ENCODE measurements at regions not wholly inside any gene's neighbourhood (a gene's known extent, or its start where the extent isn't known, plus 50 kb on each side); places are given as distances from the start of the nearest gene placed in this dataset.

GRCh38 chr2:194564422-194564821, 1092.6 kb upstream of the SLC39A10 start:
- no peaks in the 10 kb centered on the region for H3K9me3 ChIP-seq (ENCODE audit: insufficient read depth, low read length)
- no peak overlapping the region for H3K9ac ChIP-seq (ENCODE audit: low read length)
- no peaks in the 10 kb centered on the region for H4K20me1 ChIP-seq (ENCODE audit: insufficient read depth, low read length)
- H3K4me1 ChIP-seq (ENCODE audit: low read length): peaks cover 12% of the 10 kb centered on the region
- H3K79me2 ChIP-seq (ENCODE audit: low read length): no peaks in the 10 kb centered on the region
- H3K36me3 ChIP-seq (replicated peaks; ENCODE audit: low read depth, low read length): no peaks in the 10 kb centered on the region
- H2AFZ ChIP-seq (ENCODE audit: low read depth, low read length): no peak overlapping the region
- no peak for TF ChIP-seq EZH2phosphoT487 (IDR thresholded peaks at IDR 0.05; ENCODE audit: low read depth)
- no peak overlapping the region for H3K4me3 ChIP-seq (ENCODE audit: low read length)
- no peak overlapping the region for H3K4me2 ChIP-seq (ENCODE audit: low read length)
- H3K27me3 ChIP-seq (ENCODE audit: low read depth, low read length): no peaks in the 10 kb centered on the region
- H3K27ac ChIP-seq (ENCODE audit: low read length): no peak overlapping the region

DNA sequence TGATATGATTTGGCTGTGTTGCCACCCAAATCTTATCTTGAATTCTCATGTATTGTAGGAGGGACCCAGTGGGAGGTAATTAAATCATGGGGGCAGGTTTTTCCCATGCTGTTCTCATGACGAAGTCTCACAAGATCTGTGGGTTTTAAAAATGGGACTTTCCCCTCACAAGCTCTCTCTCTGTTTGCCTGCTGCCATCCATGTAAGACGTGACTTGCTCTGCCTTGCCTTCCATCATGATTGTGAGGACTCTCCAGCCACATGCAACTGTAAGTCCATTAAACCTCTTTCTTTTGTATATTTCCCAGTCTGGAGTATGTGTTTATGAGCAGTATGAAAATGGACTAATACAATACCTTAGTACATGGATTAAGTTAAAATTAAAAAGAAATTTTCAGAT, 1094.7 kb upstream of the SLC39A10 start:
- no peaks in the 10 kb centered on the region for H3K9me3 ChIP-seq (ENCODE audit: insufficient read depth, low read length)
- no peak overlapping the region for H3K27ac ChIP-seq (ENCODE audit: low read length)
- H3K4me1 ChIP-seq (ENCODE audit: low read length): peaks cover 7% of the 10 kb centered on the region
- H3K4me3 ChIP-seq (ENCODE audit: low read length): no peak overlapping the region
- no peaks in the 10 kb centered on the region for H4K20me1 ChIP-seq (ENCODE audit: insufficient read depth, low read length)
- H3K79me2 ChIP-seq (ENCODE audit: low read length): no peaks in the 10 kb centered on the region
- no peaks in the 10 kb centered on the region for H3K27me3 ChIP-seq (ENCODE audit: low read depth, low read length)
- H2AFZ ChIP-seq (ENCODE audit: low read depth, low read length): no peak overlapping the region
- no peaks in the 10 kb centered on the region for H3K36me3 ChIP-seq (replicated peaks; ENCODE audit: low read depth, low read length)
- no peak for TF ChIP-seq EZH2phosphoT487 (IDR thresholded peaks at IDR 0.05; ENCODE audit: low read depth)
- TF ChIP-seq, protein P1, sequence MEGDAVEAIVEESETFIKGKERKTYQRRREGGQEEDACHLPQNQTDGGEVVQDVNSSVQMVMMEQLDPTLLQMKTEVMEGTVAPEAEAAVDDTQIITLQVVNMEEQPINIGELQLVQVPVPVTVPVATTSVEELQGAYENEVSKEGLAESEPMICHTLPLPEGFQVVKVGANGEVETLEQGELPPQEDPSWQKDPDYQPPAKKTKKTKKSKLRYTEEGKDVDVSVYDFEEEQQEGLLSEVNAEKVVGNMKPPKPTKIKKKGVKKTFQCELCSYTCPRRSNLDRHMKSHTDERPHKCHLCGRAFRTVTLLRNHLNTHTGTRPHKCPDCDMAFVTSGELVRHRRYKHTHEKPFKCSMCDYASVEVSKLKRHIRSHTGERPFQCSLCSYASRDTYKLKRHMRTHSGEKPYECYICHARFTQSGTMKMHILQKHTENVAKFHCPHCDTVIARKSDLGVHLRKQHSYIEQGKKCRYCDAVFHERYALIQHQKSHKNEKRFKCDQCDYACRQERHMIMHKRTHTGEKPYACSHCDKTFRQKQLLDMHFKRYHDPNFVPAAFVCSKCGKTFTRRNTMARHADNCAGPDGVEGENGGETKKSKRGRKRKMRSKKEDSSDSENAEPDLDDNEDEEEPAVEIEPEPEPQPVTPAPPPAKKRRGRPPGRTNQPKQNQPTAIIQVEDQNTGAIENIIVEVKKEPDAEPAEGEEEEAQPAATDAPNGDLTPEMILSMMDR (IDR thresholded peaks at IDR 0.05; ENCODE audit: low read depth, low read length): no peak
- no peak overlapping the region for H3K4me2 ChIP-seq (ENCODE audit: low read length)
- no peak overlapping the region for H3K9ac ChIP-seq (ENCODE audit: low read length)

DNA sequence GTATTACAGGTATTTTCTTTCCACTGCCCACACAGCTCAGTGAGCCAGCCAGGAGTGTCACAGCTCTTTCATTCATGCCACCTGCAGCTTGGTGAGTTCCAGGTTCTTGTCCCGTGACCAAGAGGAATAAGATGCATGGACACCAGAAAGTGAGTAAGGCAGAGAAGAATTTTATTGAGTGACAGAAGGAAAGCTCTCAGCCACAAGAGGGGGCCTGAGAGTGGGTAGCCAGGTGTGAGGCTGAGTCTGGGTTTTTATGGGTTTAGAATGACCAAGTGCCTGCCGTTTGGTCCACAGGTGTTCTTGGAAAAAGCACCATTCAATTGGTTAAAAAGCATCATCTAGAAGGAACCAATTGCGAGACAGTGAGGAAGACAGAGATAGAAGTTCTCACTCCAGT, 1097.1 kb upstream of the SLC39A10 start:
- no peak overlapping the region for H3K4me2 ChIP-seq (ENCODE audit: low read length)
- no peaks in the 10 kb centered on the region for H3K27me3 ChIP-seq (ENCODE audit: low read depth, low read length)
- no peaks in the 10 kb centered on the region for H3K4me1 ChIP-seq (ENCODE audit: low read length)
- H3K9ac ChIP-seq (ENCODE audit: low read length): no peak overlapping the region
- H3K4me3 ChIP-seq (ENCODE audit: low read length): no peak overlapping the region
- TF ChIP-seq EZH2phosphoT487 (IDR thresholded peaks at IDR 0.05; ENCODE audit: low read depth): no peak
- TF ChIP-seq, protein P1 (IDR thresholded peaks at IDR 0.05; ENCODE audit: low read depth, low read length): peak; percentile 23
- no peaks in the 10 kb centered on the region for H3K9me3 ChIP-seq (ENCODE audit: insufficient read depth, low read length)
- H4K20me1 ChIP-seq (ENCODE audit: insufficient read depth, low read length): no peaks in the 10 kb centered on the region
- H3K27ac ChIP-seq (ENCODE audit: low read length): no peak overlapping the region
- no peak overlapping the region for H2AFZ ChIP-seq (ENCODE audit: low read depth, low read length)
- H3K79me2 ChIP-seq (ENCODE audit: low read length): no peaks in the 10 kb centered on the region
- no peaks in the 10 kb centered on the region for H3K36me3 ChIP-seq (replicated peaks; ENCODE audit: low read depth, low read length)

DNA sequence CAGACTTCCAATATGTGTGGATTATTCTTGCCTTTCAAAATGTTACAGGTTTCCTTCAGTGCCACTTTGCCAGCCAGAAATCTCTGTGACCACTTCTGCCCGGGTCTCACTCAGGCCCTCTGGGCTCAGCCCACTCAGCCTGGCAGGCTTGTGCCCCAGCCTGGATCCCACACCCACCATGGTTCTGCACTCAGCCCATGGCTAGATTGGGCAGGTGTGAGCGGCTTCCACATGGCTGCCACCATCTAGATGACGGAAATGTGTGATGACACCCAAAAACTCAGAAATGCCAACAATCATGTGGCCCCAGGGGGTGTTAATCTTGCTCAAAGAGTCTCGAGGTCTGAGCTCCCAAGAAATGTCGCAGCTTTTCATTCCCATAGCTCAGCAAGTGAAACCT, 1097.5 kb upstream of the SLC39A10 start:
- Histone ChIP-seq H3K4me1 (ENCODE audit: low read length) (no peaks in the 10 kb centered on the region), H3K4me2 (ENCODE audit: low read length) (no peak overlapping the region), H3K79me2 (ENCODE audit: low read length) (no peaks in the 10 kb centered on the region), H3K36me3 (replicated peaks; ENCODE audit: low read depth, low read length) (no peaks in the 10 kb centered on the region), H2AFZ (ENCODE audit: low read depth, low read length) (no peak overlapping the region), H3K27ac (ENCODE audit: low read length) (no peak overlapping the region), H3K9me3 (ENCODE audit: insufficient read depth, low read length) (no peaks in the 10 kb centered on the region), H3K4me3 (ENCODE audit: low read length) (no peak overlapping the region), H4K20me1 (ENCODE audit: insufficient read depth, low read length) (no peaks in the 10 kb centered on the region), H3K27me3 (ENCODE audit: low read depth, low read length) (no peaks in the 10 kb centered on the region), H3K9ac (ENCODE audit: low read length) (no peak overlapping the region)
- TF ChIP-seq, protein P1 (IDR thresholded peaks at IDR 0.05; ENCODE audit: low read depth, low read length): no peak

GRCh38 chr2:194557993-194558392, 1099.0 kb upstream of the SLC39A10 start:
- no peaks in the 10 kb centered on the region for H3K79me2 ChIP-seq (ENCODE audit: low read length)
- no peaks in the 10 kb centered on the region for H3K9me3 ChIP-seq (ENCODE audit: insufficient read depth, low read length)
- no peaks in the 10 kb centered on the region for H3K36me3 ChIP-seq (replicated peaks; ENCODE audit: low read depth, low read length)
- H3K4me2 ChIP-seq (ENCODE audit: low read length): no peak overlapping the region
- H3K4me1 ChIP-seq (ENCODE audit: low read length): no peaks in the 10 kb centered on the region
- TF ChIP-seq EZH2phosphoT487 (IDR thresholded peaks at IDR 0.05; ENCODE audit: low read depth): no peak
- TF ChIP-seq, protein P1 (IDR thresholded peaks at IDR 0.05; ENCODE audit: low read depth, low read length): no peak
- no peak overlapping the region for H3K27ac ChIP-seq (ENCODE audit: low read length)
- H4K20me1 ChIP-seq (ENCODE audit: insufficient read depth, low read length): no peaks in the 10 kb centered on the region
- H3K9ac ChIP-seq (ENCODE audit: low read length): no peak overlapping the region
- no peak overlapping the region for H3K4me3 ChIP-seq (ENCODE audit: low read length)
- no peaks in the 10 kb centered on the region for H3K27me3 ChIP-seq (ENCODE audit: low read depth, low read length)
- H2AFZ ChIP-seq (ENCODE audit: low read depth, low read length): no peak overlapping the region
